Activated naive CD4-positive, alpha-beta T cell treated with anti-CD3 and anti-CD28 coated beads, Interleukin-2, amount 50 U/mL, for 24 hours (primary cell): ENCODE measurements at regions not wholly inside any gene's neighbourhood (a gene's known extent, or its start where the extent isn't known, plus 50 kb on each side); places are given as distances from the start of the nearest gene placed in this dataset.
"Not testable (repeated sequence)": the region's sequence is repeated elsewhere in the genome, so short reads cannot be mapped to it uniquely, and the experiment has no call there.

ENCODE experiments used
- H3K27ac Mint-ChIP-seq: one replicate; pipeline ENCODE4 v1.8.0; 2021; ENCODE audit warnings: mild to moderate bottlenecking, mixed read lengths
- H3K27me3 Mint-ChIP-seq: one replicate; pipeline ENCODE4 v1.8.0; 2021; ENCODE audit warnings: mixed read lengths
- H3K36me3 Mint-ChIP-seq: one replicate; pipeline ENCODE4 v1.8.0; 2021; ENCODE audit warnings: mixed read lengths
- H3K4me1 Mint-ChIP-seq: one replicate; pipeline ENCODE4 v1.8.0; 2021; ENCODE audit warnings: mixed read lengths
- H3K4me3 Mint-ChIP-seq: one replicate; pipeline ENCODE4 v1.8.0; 2021; ENCODE audit warnings: mild to moderate bottlenecking, mixed read lengths
- H3K9me3 Mint-ChIP-seq: one replicate; pipeline ENCODE4 v1.8.0; 2021; ENCODE audit warnings: mixed read lengths

DNA sequence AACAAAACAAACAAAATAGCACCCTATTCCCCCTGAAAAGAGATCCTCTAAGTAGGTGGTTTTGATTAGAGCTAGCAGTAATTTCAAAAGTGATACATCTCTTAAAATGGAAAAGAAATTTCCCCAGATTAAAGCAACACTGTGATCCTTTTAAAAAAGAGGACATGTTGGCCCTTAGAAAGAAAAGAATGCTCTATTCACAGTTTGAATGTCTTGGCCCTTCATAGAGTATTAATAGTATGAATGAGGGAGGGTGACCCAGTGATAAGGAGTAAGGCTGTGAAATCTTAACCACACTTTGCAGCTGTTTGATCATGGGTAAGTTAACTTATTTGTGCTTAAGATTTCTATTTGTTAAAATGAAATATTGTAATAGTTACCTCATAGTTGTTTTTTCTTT, 467.7 kb upstream of the MEF2C start:
- Mint-ChIP-seq H3K36me3 (no peaks in the 10 kb centered on the region), H3K9me3 (no peaks in the 10 kb centered on the region), H3K27ac (no peak overlapping the region), H3K4me3 (no peak overlapping the region), H3K4me1 (no peaks in the 10 kb centered on the region), H3K27me3 (no peaks in the 10 kb centered on the region)

DNA sequence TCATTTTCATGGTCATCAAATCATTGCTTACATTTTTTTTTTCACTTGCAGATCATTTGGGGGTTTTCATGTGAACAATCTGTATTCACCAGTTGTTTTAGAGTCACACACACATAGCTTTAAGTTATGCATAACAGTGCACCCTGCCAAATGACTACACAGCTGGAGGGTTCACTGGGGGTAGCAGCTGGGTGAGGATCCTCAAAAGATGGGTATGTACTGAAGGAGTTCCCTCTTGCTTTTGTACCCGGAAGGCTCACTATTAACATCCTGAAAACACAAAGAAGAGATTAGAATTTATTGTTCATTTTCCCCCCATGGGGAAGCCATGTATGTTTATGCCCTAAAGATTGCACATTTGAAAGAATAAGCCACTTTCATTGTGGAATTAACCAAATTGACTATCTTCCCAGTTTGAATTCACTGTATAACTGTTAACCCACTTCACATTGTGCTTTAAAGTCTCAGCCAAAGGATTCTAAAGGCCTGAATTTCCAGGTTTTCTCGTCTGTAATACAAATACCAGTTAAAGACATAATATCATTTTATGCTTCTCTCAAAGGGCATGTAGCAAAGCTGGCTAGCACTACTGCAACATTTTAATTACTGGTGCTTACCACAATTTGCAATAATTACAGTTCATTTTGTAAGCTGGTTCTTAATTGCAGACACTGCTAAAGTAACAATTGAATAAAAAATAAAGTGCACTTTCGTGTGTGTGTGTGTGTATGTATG, 466.4 kb upstream of the MEF2C start:
- H3K27me3 Mint-ChIP-seq: no peaks in the 10 kb centered on the region
- no peaks in the 10 kb centered on the region for H3K4me1 Mint-ChIP-seq
- peaks cover 4% of the 10 kb centered on the region for H3K9me3 Mint-ChIP-seq
- H3K27ac Mint-ChIP-seq: no peak overlapping the region
- no peak overlapping the region for H3K4me3 Mint-ChIP-seq
- H3K36me3 Mint-ChIP-seq: no peaks in the 10 kb centered on the region

DNA sequence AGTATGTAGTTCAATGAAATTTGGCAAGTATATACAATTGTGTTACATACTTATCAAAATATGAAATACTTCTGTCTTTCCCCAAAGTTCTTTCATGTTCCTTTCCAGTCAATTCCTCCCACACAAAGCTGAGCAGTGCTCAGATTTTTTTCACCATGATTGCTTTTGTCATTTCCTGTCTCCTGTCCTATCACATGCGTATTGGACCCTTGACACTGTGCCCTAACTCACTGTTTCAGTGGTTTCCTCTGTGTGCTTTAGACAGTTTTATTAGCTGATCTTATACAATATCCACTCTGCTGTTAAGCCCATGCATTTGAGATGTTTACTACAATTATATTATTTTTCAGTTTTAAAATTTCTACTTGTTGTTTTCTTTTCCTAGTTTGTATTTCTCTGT, 463.6 kb upstream of the MEF2C start:
- H3K36me3 Mint-ChIP-seq: no peaks in the 10 kb centered on the region
- no peaks in the 10 kb centered on the region for H3K4me1 Mint-ChIP-seq
- H3K27me3 Mint-ChIP-seq: no peaks in the 10 kb centered on the region
- H3K9me3 Mint-ChIP-seq: peaks cover 4% of the 10 kb centered on the region
- H3K4me3 Mint-ChIP-seq: no peak overlapping the region
- no peak overlapping the region for H3K27ac Mint-ChIP-seq

DNA sequence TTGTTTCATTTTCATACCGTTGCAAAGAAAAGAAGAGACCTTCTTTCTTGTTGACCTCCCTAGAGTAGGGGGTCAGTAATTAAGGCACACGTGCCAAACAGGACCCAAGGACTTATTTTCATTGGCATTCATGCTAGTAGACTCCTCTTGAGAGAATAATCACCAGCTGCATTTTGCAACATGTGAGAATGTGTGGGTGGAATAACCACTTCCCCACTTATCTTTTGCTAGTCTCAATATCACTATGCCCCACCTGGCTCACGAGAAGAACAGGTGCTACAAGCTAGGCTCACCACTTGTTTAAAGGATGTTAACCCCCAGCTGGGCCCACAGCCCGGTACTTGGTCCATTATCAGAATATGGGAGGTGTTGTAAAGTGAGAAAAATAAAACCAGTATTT, 460.7 kb upstream of the MEF2C start:
- no peaks in the 10 kb centered on the region for H3K36me3 Mint-ChIP-seq
- H3K4me3 Mint-ChIP-seq: no peak overlapping the region
- no peaks in the 10 kb centered on the region for H3K27me3 Mint-ChIP-seq
- H3K9me3 Mint-ChIP-seq: peaks cover 4% of the 10 kb centered on the region
- H3K27ac Mint-ChIP-seq: no peak overlapping the region
- no peaks in the 10 kb centered on the region for H3K4me1 Mint-ChIP-seq

DNA sequence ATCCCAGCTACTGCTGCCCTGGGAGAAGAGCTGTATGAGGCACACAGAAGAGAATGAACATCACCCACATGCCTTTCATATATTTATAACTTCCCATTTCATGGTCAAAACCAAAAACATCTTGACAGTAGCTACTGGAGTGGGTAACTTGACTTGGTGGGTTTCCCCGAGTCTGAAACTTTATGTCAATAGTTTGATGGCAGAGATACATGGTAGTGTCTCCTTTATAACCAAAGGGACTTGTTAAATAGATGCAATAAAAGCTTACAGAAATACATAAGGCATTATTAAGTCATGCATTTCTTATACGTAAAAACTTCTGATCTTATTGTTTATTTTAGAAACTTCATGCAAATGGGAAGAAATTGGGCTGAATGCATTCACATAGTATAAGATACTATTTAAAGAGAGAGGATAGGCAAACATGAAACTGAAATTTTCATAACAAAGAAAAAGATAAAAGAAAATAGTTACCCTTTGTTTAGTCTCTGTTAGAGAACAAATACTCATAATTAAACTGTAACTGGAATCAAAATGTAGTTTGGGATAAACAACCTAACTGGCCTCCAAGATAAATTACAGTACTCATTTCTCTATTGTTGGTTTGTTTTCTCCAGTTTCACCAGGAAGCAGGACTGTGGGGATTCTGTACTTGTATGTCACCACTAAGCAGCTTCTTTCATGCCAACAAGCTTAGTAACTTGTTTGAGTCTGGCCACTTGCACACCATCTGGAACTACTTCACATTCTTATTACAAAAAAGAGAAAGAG, 459.3 kb upstream of the MEF2C start:
- H3K27ac Mint-ChIP-seq: no peak overlapping the region

DNA sequence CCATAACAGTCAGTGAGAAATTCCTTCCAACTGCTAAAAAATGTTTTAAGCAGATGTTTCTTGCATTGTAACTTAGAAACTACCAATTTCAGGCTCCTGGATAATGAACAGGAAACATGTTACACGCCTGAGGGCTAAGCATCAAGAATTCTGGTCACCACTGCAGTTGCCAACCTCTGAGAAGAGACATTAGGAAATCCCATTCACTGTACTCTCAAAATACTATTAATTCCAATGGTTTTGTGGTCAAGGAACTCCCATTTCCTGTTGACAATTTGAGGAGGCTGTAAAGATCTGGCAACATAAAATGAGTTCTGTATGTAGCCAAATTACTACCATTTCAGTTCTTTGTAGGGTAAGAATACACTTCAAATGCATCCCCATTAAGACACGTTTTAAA, 456.0 kb upstream of the MEF2C start:
- Mint-ChIP-seq H3K9me3 (peaks cover 4% of the 10 kb centered on the region), H3K27ac (no peak overlapping the region), H3K4me3 (no peak overlapping the region), H3K4me1 (no peaks in the 10 kb centered on the region), H3K27me3 (no peaks in the 10 kb centered on the region), H3K36me3 (no peaks in the 10 kb centered on the region)

More for the DNA sequence above, 459.3 kb upstream of the MEF2C start:
- no peaks in the 10 kb centered on the region for H3K36me3 Mint-ChIP-seq
- H3K27me3 Mint-ChIP-seq: no peaks in the 10 kb centered on the region
- H3K9me3 Mint-ChIP-seq: peaks cover 4% of the 10 kb centered on the region
- H3K4me1 Mint-ChIP-seq: no peaks in the 10 kb centered on the region
- no peak overlapping the region for H3K4me3 Mint-ChIP-seq

DNA sequence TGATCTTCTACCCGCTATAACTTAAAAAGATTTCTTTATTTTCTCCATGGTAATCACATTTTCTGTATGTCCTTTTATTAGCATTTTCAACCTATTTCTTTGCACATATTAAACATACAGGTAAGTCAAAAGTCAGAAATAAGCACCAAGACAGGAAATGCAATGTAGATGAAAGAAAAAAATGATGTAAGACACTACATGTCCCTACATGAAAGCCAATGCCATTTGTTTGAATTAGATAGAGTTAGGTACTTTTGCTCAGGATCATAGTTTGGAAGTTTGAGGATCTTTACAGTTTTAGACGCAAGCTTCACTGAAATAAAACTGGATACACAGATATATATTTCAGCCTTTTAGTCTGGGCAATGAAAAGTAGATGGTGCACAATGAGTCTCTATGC, 453.1 kb upstream of the MEF2C start:
- Mint-ChIP-seq H3K27ac (no peak overlapping the region), H3K36me3 (no peaks in the 10 kb centered on the region), H3K4me3 (no peak overlapping the region), H3K4me1 (no peaks in the 10 kb centered on the region), H3K27me3 (no peaks in the 10 kb centered on the region), H3K9me3 (peaks cover 4% of the 10 kb centered on the region)

DNA sequence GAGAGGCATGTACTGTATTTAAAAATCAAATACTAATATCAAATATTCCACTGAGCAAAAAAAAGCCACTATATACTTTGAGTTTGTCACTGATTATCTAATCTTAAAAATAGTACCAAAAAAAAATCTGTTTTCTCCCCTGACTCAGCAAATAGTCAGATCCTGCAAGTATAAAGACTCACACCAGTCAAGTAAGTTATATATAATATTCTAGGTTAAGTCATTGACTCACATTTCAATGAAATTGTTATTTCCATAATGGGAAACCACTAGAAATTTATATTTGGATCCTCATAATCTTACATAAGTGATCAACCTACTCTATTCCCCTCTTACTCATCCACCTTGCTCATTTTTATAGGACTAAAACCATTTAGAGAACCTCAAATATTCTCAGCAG, 447.2 kb upstream of the MEF2C start:
- H3K27me3 Mint-ChIP-seq: no peaks in the 10 kb centered on the region
- no peaks in the 10 kb centered on the region for H3K36me3 Mint-ChIP-seq
- H3K27ac Mint-ChIP-seq: no peak overlapping the region
- peaks cover 5% of the 10 kb centered on the region for H3K9me3 Mint-ChIP-seq
- H3K4me1 Mint-ChIP-seq: no peaks in the 10 kb centered on the region
- H3K4me3 Mint-ChIP-seq: no peak overlapping the region

DNA sequence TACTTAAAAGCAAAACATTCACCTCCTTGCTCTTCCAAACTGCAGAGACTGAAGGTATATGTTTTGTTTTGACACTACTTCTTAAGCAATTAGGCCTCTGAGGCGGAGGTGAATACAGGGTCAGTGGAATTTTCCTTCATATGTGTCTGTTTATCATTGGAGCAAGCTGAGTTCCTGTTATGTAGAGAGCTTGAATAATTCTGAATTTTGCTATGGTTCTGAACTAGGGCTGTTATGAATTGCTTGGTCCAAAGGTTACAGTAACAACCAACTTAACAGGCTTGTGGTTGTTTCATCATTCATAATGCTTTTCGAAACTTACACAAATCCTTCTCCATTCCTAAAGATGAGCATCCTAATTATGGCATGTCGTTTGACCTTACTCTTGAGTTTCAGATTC, 444.6 kb upstream of the MEF2C start:
- no peak overlapping the region for H3K4me3 Mint-ChIP-seq
- H3K4me1 Mint-ChIP-seq: no peaks in the 10 kb centered on the region
- H3K27ac Mint-ChIP-seq: no peak overlapping the region
- no peaks in the 10 kb centered on the region for H3K36me3 Mint-ChIP-seq
- peaks cover 5% of the 10 kb centered on the region for H3K9me3 Mint-ChIP-seq
- H3K27me3 Mint-ChIP-seq: no peaks in the 10 kb centered on the region

DNA sequence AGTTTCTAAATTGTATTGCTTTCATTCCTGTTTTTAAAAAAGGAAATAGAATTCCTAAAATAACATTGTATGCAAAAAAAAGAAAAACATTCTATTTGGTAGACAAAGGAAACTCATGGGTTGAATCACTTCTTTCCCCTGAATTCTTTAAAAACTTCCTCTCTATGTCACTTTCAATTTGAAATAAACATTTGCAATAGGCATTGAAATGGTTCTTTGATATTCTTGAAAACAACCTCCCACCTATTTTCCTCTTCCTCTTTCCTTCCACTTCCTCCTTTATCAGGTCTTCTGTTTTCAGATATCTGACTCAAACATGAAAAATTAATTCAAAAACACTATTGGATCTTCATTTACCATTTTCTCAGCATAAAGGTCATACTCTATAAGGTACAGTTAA, 442.0 kb upstream of the MEF2C start:
- no peaks in the 10 kb centered on the region for H3K36me3 Mint-ChIP-seq
- no peaks in the 10 kb centered on the region for H3K4me1 Mint-ChIP-seq
- H3K4me3 Mint-ChIP-seq: no peak overlapping the region
- H3K27ac Mint-ChIP-seq: no peak overlapping the region
- H3K27me3 Mint-ChIP-seq: no peaks in the 10 kb centered on the region
- peaks cover 5% of the 10 kb centered on the region for H3K9me3 Mint-ChIP-seq

DNA sequence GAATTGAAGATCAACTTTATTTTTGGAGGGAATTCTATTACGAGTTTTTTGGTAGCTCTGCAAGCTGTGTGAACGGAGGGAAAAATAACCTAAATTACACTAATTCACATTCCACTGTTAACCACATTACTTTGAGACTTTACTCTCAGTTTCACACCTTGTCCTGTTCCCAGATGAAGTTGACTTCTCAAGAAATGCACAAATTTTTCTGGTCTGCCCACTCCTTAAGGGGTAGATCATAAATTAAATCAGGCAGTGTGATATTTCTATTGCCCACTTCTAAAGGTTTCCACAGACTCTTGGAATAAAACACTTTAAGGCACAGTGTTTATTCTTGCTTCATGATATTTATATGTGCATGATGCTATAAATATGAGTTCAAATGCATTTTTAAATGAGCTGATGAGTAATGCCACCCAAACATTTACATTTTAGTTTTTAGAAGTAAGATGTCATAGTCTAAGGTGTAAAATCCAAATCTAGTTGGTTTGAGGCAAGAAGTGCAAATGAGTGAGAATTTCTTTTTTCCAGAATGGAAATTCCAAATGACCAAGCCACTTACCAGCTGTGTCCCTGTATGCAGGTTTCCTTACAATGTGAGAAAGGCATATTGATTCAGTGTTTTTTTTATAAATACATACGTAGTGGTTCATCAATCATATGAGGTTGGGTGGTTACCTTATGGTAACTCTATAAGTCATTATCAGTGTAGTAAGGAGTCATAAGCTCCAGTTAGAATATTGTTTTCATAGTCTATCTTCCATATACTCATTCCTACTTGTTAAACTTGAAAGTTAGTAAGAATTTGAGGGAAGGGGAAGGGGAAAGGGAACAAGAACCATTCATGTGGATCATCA, 437.7 kb upstream of the MEF2C start:
- Mint-ChIP-seq H3K36me3 (no peaks in the 10 kb centered on the region), H3K27ac (no peak overlapping the region), H3K9me3 (no peaks in the 10 kb centered on the region), H3K4me3 (no peak overlapping the region), H3K4me1 (no peaks in the 10 kb centered on the region), H3K27me3 (no peaks in the 10 kb centered on the region)

DNA sequence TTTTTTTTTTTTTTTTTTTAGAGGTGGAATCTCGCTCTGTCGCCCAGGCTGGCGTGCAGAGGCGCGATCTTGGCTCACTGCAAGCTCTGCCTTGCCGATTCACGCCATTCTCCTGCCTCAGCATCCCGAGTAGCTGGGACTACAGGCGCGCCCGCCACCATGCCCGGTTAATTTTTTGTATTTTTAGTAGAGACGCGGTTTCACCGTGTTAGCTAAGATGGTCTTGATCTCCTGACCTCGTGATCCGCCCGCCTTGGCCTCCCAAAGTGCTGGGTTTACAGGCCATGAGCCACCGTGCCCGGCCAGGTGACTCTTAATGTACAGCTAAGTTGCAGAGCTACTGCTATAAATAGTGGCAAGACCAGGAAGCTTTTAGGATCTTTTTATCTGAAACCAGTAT, 434.9 kb upstream of the MEF2C start:
- H3K4me3 Mint-ChIP-seq, H3K27me3 Mint-ChIP-seq, H3K36me3 Mint-ChIP-seq, H3K4me1 Mint-ChIP-seq, H3K9me3 Mint-ChIP-seq, H3K27ac Mint-ChIP-seq: not testable (repeated sequence)

DNA sequence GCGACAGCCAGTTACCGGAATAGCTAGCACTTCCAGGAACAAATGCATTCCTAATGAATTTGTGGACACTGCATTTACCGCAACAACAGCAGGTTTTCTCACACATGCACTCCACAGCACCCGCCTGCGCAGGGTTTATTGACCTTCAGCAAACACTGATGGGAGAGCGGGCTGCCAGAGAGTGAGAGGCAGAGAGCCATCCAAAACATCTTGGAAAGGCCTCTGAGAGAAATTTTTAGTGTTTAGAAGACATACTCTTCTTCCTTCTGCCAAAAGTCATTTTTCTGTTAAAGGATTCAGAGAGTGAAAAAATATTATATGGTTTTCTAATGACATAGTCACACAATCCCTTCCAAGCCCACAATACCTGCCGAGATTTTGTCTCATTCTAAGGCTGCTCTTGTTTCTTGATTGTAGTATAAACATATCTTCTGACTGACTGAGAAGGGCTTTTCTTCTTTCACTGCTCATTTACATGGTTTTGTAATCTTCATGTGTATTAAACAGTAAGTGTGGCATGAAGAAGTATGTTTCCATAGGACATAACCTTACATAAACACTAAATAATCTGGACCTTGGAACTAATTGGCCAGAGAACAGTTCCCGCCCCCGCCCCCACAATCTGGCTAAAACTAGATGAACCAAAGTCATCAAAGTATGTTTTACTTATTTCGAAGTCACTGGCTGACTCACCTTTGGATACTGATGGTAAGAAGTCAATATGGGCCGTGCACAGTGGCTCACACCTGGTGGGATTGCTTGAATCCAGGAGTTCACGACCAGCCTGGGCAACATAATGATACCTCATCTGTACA, 432.5 kb upstream of the MEF2C start:
- H3K36me3 Mint-ChIP-seq: no peaks in the 10 kb centered on the region
- no peak overlapping the region for H3K4me3 Mint-ChIP-seq
- no peak overlapping the region for H3K27ac Mint-ChIP-seq
- H3K4me1 Mint-ChIP-seq: no peaks in the 10 kb centered on the region
- H3K9me3 Mint-ChIP-seq: no peaks in the 10 kb centered on the region
- no peaks in the 10 kb centered on the region for H3K27me3 Mint-ChIP-seq

DNA sequence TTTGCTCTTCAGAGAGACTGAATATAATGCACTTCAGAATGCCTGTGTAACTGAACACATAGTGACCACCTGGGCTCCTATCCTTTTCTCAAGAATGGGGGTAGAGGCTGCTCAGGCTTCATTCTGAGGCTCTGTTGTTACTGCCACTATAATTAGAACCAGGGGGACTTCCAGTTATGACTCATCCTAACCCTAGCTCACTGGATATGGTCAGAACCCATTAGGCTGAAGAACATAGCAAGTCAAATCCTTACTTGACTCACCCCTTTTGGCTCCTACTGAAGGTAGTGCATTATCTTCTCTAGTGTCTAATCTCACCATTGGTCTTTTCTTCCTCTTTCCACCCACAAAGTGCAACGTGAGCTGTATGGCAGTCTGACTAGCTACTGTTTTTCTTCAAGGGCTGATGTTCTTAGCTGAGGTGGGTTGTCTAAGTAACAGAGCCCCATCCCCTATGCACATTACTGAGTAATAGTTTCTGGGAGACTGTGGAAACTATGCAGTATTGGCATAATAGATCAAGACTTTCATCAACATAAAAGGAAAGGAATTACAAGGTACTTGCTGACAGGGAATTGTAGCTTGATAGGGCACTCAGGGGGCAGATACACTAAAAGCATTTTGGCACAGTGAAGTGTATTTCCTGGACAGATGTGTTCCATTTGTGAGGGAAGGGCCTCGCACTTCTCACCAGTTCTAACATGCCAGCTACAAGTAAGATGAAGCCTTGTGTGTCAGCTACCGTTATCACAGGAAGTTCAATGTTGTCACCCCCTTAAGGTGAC, 431.0 kb upstream of the MEF2C start:
- Mint-ChIP-seq H3K36me3 (no peaks in the 10 kb centered on the region), H3K27ac (no peak overlapping the region), H3K4me1 (no peaks in the 10 kb centered on the region), H3K9me3 (no peaks in the 10 kb centered on the region), H3K27me3 (no peaks in the 10 kb centered on the region), H3K4me3 (no peak overlapping the region)

DNA sequence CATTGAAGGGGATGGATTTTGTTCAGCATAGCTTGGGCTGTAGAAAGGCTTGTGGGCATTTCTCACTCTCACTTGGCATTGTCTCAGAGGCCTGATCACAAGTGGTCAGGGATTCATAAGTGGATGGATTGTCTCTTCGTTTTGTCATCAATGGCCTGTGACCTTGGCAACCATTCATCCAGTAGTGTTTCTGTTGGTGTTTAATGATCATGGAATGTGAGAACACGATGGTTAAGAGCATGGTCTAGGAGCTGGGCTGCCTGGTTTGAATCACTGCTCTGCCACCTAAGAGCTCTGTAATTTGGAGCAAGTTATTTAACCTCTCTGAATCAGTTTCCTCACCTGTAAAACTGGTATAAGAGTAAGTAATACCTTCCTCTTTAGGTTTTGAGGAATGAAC, 430.1 kb upstream of the MEF2C start:
- Mint-ChIP-seq H3K27ac (no peak overlapping the region), H3K4me1 (no peaks in the 10 kb centered on the region), H3K9me3 (no peaks in the 10 kb centered on the region), H3K36me3 (no peaks in the 10 kb centered on the region), H3K4me3 (no peak overlapping the region), H3K27me3 (no peaks in the 10 kb centered on the region)
